ENCODE measurements at regions not wholly inside any gene's neighbourhood (a gene's known extent, or its start where the extent isn't known, plus 50 kb on each side); places are given as distances from the start of the nearest gene placed in this dataset.

GRCh38 chr16:63080746-63081145 lies 1044.5 kb upstream of the CDH8 start:
- DNase-seq (ENCODE audit: low spot score) (no peak), ATAC-seq (no peak)
- intact Hi-C loops (cut with DNase I): no loop called here

DNA sequence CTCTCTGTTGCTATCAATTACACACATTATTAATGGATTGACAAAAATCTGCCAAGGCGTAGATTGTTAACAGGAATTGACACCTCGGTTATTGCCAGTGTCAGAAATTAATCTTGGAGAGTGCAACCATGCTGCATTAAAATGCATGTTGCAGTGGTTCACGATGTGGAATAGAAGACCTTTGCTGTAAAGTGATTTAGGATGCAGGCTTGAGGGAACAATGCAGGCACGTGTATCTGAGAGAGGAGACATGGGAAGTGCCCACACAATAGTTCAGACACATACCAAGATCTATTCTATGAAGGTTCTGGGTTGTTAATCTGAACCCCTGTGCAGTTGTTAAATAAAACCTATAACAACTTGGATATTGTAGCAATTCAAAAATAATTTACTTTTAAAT lies 1032.8 kb upstream of the CDH8 start:
- ATAC-seq: no peak
- no peak for DNase-seq (ENCODE audit: low spot score)
- intact Hi-C loops (cut with DNase I): no loop called here

- no peak for DNase-seq (ENCODE audit: low spot score)
- intact Hi-C loops (cut with DNase I): no loop called here
- no peak for ATAC-seq
Observed at GRCh38 chr16:63067141-63067540, 1030.9 kb upstream of the CDH8 start.

DNA sequence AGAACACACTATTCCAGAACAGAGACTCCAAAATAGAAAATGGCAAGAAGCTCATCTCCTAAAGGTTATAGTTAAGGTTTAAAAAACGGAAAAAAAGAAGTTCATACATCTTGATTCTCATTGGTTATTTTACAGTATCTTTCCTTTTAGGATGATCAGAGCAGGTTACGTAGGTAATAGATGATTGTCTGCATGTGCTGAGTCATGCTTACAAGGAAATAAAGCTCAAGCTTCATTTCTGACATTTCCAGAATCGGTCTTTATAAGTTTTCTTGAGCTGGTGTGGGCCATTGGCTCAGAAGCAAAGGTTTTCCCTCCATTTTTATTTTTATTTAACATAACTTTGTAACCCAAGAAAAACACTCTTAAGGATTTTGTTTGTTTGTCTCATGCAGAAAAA lies 1030.3 kb upstream of the CDH8 start:
- no peak for ATAC-seq

DNA sequence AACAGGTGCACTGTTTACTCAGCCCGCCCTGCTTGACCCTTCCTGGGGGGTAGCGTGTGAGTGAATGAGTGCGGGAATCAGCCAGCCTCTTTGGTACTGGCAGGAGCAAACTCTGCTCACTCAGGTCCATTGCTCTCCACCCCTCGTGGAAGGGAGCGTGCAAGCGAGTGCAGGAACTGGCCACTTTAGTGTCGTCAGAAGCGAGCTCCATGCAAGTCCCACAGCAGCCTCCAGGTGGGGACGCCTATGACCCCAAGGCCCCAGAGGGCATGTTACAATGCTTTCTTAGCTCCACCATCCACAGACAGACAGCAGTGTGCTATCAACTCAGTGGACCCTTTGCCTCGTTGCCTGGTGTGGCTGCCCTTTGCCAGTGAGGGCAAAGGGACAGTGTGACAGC lies 1025.1 kb upstream of the CDH8 start:
- no peak for DNase-seq (ENCODE audit: low spot score)
- no peak for ATAC-seq

More for the DNA sequence above, 1030.3 kb upstream of the CDH8 start:
- intact Hi-C loops (cut with DNase I): no loop called here
- DNase-seq (ENCODE audit: low spot score): no peak

GRCh38 chr16:63059676-63060075 lies 1023.4 kb upstream of the CDH8 start:
- intact Hi-C loops (cut with DNase I): no loop called here
- ATAC-seq (no peak), DNase-seq (ENCODE audit: low spot score) (no peak)

More for the DNA sequence above, 1025.1 kb upstream of the CDH8 start:
- intact Hi-C loops (cut with DNase I): no loop called here

GRCh38 chr16:63057341-63057740 lies 1021.1 kb upstream of the CDH8 start:
- intact Hi-C loops (cut with DNase I): no loop called here
- ATAC-seq (no peak), DNase-seq (ENCODE audit: low spot score) (no peak)

DNA sequence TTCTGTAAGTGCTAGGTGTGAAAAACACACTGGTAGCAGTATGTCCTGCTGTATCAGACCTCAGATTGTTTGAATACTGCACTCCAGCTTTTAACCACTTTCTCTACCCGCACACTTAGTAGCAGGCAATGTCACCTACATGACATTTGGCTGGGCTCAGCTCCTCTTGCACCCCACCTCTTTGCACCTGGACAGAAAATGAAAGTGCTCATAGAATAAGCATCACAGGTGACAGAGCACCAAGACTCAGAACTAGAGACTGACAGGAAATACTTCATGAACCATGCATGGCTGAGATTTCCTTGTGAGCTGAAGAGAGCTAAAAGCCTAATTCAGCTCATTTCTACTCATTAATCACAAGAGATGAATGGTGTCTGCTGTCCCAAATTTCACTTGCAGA lies 1014.2 kb upstream of the CDH8 start:
- ATAC-seq (no peak), DNase-seq (ENCODE audit: low spot score) (no peak)
- intact Hi-C loops (cut with DNase I): no loop called here

GRCh38 chr16:63038397-63039106 lies 1002.3 kb upstream of the CDH8 start:
- no peak for ATAC-seq
- DNase-seq (ENCODE audit: low spot score): no peak
- intact Hi-C loops (cut with DNase I): no loop called here

- no peak for DNase-seq (ENCODE audit: low spot score)
- ATAC-seq: no peak
- intact Hi-C loops (cut with DNase I): no loop called here
Observed at GRCh38 chr16:63037761-63038396, 1001.6 kb upstream of the CDH8 start.

- no peak for ATAC-seq
- DNase-seq (ENCODE audit: low spot score): no peak
- intact Hi-C loops (cut with DNase I): no loop called here
Observed at GRCh38 chr16:63018581-63019223, 982.5 kb upstream of the CDH8 start.

- no peak for DNase-seq (ENCODE audit: low spot score)
- intact Hi-C loops (cut with DNase I): no loop called here
- ATAC-seq: no peak
Observed at GRCh38 chr16:63008688-63009087, 972.5 kb upstream of the CDH8 start.

DNA sequence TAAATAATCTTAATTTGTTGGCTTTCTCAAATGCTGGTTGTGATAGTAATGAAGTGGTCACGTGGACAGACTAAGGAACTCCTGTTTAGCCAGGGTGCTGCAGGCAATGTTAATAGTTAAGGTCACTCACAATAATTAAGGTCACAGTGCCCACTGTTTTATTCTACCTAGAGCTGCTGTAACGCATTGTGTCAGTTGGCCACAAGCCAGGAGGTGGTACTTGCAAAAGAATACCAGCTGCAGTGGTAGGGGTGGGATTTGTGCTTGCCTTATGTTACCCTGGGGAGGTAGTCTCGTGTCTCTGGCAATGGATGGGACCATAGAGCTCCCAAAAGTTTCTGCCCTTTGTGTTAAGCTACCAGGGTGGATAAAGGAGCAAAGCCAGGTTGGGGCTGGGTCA lies 969.1 kb upstream of the CDH8 start:
- DNase-seq (ENCODE audit: low spot score) (no peak), ATAC-seq (no peak)
- intact Hi-C loops (cut with DNase I): no loop called here

GRCh38 chr16:62989480-62989879 lies 953.2 kb upstream of the CDH8 start:
- DNase-seq (ENCODE audit: low spot score) (no peak), ATAC-seq (no peak)
- intact Hi-C loops (cut with DNase I): no loop called here

- ATAC-seq: no peak
- DNase-seq (ENCODE audit: low spot score): no peak
- intact Hi-C loops (cut with DNase I): no loop called here
Observed at GRCh38 chr16:62985722-62986121, 949.5 kb upstream of the CDH8 start.

DNA sequence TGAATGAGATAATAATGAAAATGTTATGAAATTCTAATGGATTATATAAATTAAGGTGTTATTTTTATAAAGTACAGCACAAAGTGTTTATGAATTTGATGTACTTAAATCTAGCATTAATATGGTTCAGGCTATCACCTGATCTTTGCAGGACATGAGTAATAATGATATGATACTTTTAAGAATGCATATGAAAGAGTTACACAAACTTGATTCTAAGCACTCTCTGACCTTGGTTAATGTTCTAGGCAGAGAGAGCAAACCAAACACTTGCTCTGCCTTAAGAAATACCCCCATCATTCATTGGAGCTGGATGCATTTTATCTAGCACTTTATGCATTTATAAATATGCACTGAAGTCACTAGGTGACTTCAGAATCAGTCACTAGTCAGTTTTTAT lies 942.2 kb upstream of the CDH8 start:
- intact Hi-C loops (cut with DNase I): no loop called here
- DNase-seq (ENCODE audit: low spot score) (no peak), ATAC-seq (no peak)

DNA sequence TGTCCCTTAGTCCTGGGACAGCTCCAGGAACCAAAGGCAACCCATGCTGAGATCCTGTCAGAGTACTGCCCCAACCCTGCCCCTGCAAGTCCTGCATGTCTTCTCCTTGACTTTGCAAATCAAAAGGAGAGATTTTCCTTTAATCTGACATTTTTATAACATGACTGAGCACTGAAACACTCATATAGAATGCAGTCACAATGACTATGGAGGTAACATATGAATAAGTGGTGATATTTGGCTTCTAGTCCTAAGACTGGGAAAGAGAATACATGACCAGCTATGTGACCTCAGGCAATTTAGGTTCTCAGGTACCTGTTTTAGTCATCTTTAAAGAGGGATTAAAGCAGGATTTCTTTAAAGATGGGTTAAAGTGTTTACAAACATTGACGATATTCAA lies 941.6 kb upstream of the CDH8 start:
- intact Hi-C loops (cut with DNase I): no loop called here
- ATAC-seq: no peak
- DNase-seq (ENCODE audit: low spot score): no peak

- ATAC-seq (no peak), DNase-seq (ENCODE audit: low spot score) (no peak)
- intact Hi-C loops (cut with DNase I): no loop called here
Observed at GRCh38 chr16:62974424-62974823, 938.2 kb upstream of the CDH8 start.

GRCh38 chr16:62970851-62971250 lies 934.6 kb upstream of the CDH8 start:
- no peak for DNase-seq (ENCODE audit: low spot score)
- intact Hi-C loops (cut with DNase I): no loop called here
- no peak for ATAC-seq

DNA sequence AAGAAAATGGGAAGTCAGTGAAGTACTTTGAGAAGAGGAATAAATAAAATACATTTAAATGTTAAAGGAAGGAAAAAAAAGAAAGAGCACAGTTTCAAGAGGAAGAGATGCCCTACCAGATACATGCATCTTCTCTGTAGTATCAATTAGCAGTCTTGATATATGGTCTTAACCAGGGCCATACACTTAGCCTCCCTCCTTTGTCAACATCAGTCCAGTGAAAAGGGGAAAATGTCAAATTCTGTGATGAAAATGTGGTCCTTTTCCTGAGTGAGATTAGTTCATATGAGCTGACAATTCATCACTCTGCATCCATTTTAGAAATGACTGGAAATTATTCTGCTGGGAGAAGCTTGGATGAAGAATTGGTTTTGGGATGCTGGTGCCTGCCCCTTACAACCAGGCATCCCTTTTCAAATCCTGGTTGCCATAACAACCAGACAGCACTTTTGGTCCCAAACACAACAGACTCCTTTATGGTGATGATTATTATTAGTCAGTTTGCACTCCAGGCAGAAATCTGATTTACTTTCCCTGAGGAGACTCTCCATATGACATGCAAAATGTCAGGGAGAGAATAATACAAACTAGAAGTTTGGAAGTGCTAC lies 933.6 kb upstream of the CDH8 start:
- intact Hi-C loops (cut with DNase I): no loop called here
- no peak for DNase-seq (ENCODE audit: low spot score)
- no peak for ATAC-seq
